K562 (cell line): ENCODE measurements at regions not wholly inside any gene's neighbourhood (a gene's known extent, or its start where the extent isn't known, plus 50 kb on each side); places are given as distances from the start of the nearest gene placed in this dataset.

ENCODE experiments used
- ATAC-seq: fragments of 200-7000 bp; cut with Tn5 transposase; 3 replicates; pipeline ENCODE4 v1.9.1; 2020; ENCODE audit warnings: moderate library complexity
- BruUV-seq: library from RNA; stranded (reverse); fragments of 400-500 nt; replicated peaks from 2 replicates; lab custom pipeline; 2021; lab: Mats Ljungman, UMichigan
- CTCF ChIA-PET: fragments of 300-600 bp; formaldehyde crosslinking; extraction: SDS; loops from one replicate; lab custom pipeline; 2021; ENCODE audit warnings: low intra/inter-chr PET ratio; lab: Yijun Ruan, JAX
- POLR2A ChIA-PET: fragments of 300-600, 350-650 bp; sonication (Branson Sonifier 250); formaldehyde crosslinking; extraction: SDS; loops from one replicate; lab custom pipeline; 2021; ENCODE audit warnings: antibody characterized with exemption, inconsistent platforms; lab: Yijun Ruan, JAX
- DNase-seq, 4 experiments: peaks; one replicate each; pipeline versions ENCODE4 v3.0.0 to v3.0.0-alpha.2; 2011 to 2018; ENCODE audit warnings: low spot score in 3 of 4, mixed read lengths in 3 of 4; ENCODE audit errors: extremely low read depth in 1 of 4
- FAIRE-seq: peaks from 2 replicates; lab custom pipeline; 2011; peaks lifted over from hg19 to GRCh38; lab: Jason Lieb, UNC
- H2AFZ ChIP-seq: 2 replicates; pipeline ENCODE4 v1.6.0; 2011; ENCODE audit warnings: low read depth, low read length, control low read depth, inconsistent platforms
- H3K27ac ChIP-seq: fragments of 200-600 bp; 3 replicates; pipeline ENCODE4 v1.8.0; 2011; ENCODE audit warnings: low read depth, mild to moderate bottlenecking, control low read depth, inconsistent platforms, low read length, moderate library complexity, mixed read lengths; ENCODE audit errors: extremely low read depth
- H3K27me3 ChIP-seq, 2 experiments: fragments of 300-600 bp in 1 of 2; 2 replicates in 1 of 2; 3 replicates in 1 of 2; pipeline versions ENCODE4 v1.6.0 to v1.8.0; 2011; ENCODE audit warnings: inconsistent platforms in 2 of 2, low read length in 2 of 2, mild to moderate bottlenecking in 1 of 2, mixed read lengths in 1 of 2, moderate library complexity in 1 of 2; ENCODE audit not compliant: control insufficient read depth in 2 of 2, insufficient read depth in 2 of 2
- H3K36me3 ChIP-seq: fragments of 300-600 bp; 3 replicates; pipeline ENCODE4 v1.8.0; 2011; ENCODE audit warnings: mild to moderate bottlenecking, low read length, inconsistent platforms; ENCODE audit not compliant: control insufficient read depth, insufficient read depth
- H3K4me1 ChIP-seq, 2 experiments: fragments of 200-600 bp in 1 of 2; replicated peaks in 1 of 2; 2 replicates in 1 of 2; 3 replicates in 1 of 2; pipeline versions ENCODE4 v1.5.1 to v1.8.0; 2011; ENCODE audit warnings: inconsistent platforms in 2 of 2, low read length in 2 of 2, mild to moderate bottlenecking in 1 of 2, mixed read lengths in 1 of 2, moderate library complexity in 1 of 2; ENCODE audit not compliant: control insufficient read depth in 2 of 2, insufficient read depth in 2 of 2
- H3K4me2 ChIP-seq: 2 replicates; pipeline ENCODE4 v1.6.1; 2011; ENCODE audit warnings: low read length, control low read depth, inconsistent platforms, mixed read lengths; ENCODE audit not compliant: insufficient read depth
- H3K4me3 ChIP-seq: fragments of 200-600 bp; sonication (generic), shearing (Covaris generic); 2 replicates; pipeline ENCODE4 v1.5.1; 2016; ENCODE audit warnings: control low read depth, inconsistent platforms
- H3K79me2 ChIP-seq: fragments of 200-600 bp; 3 replicates; pipeline ENCODE4 v1.8.0; 2011; ENCODE audit warnings: low read length, inconsistent platforms; ENCODE audit not compliant: control insufficient read depth, insufficient read depth
- H3K9ac ChIP-seq, 2 experiments: 2 replicates each; pipeline versions ENCODE4 v1.6.0 to v1.6.1; 2011; ENCODE audit warnings: low read depth in 2 of 2, low read length in 2 of 2, control low read depth in 1 of 2, inconsistent platforms in 1 of 2, mild to moderate bottlenecking in 1 of 2, mixed read lengths in 1 of 2; ENCODE audit not compliant: insufficient read depth in 1 of 2
- H3K9me1 ChIP-seq: one replicate; pipeline ENCODE4 v1.6.0; 2011; ENCODE audit warnings: inconsistent platforms, mild to moderate bottlenecking, low read length, moderate library complexity; ENCODE audit not compliant: control insufficient read depth, insufficient read depth
- H3K9me3 ChIP-seq: replicated peaks from 2 replicates; pipeline ENCODE4 v1.5.1; 2011; ENCODE audit warnings: low read depth, low read length, inconsistent platforms; ENCODE audit not compliant: control insufficient read depth, insufficient read depth
- H4K20me1 ChIP-seq: replicated peaks from 2 replicates; pipeline ENCODE4 v1.6.1; 2011; ENCODE audit warnings: low read length, inconsistent platforms, mixed read lengths; ENCODE audit not compliant: control insufficient read depth, insufficient read depth
- COPS2 ChIP-seq: fragments of 450-650 bp; conservative IDR thresholded peaks from 2 replicates; pipeline ENCODE4 v1.6.1; 2016; ENCODE audit warnings: mild to moderate bottlenecking, moderate library complexity
- ETV5 ChIP-seq: sonication (generic); formaldehyde crosslinking; IDR thresholded peaks from 2 replicates; pipeline ENCODE4 v1.4.0; 2020; ENCODE audit warnings: low read depth, mild to moderate bottlenecking, missing genetic modification reagents
- FOXA3 ChIP-seq, 2 experiments: fragments of 450-650 bp in 1 of 2; sonication (generic) in 1 of 2; formaldehyde crosslinking; IDR thresholded peaks in 1 of 2; conservative IDR thresholded peaks in 1 of 2; 2 replicates each; pipeline versions ENCODE4 v1.4.0 to v1.8.0; 2020 to 2022; ENCODE audit warnings: mild to moderate bottlenecking in 2 of 2, missing genetic modification reagents in 1 of 2
- FOXM1 ChIP-seq, 2 experiments: fragments of 450-650 bp in 1 of 2; sonication (generic) in 1 of 2; formaldehyde crosslinking in 1 of 2; IDR thresholded peaks; 2 replicates each; pipeline versions ENCODE4 v1.6.1 to v1.9.0; 2017 to 2022; ENCODE audit warnings: low read depth in 2 of 2, mild to moderate bottlenecking in 2 of 2, missing genetic modification reagents in 1 of 2, moderate library complexity in 1 of 2
- MYC ChIP-seq, 2 experiments: fragments of 250-450 bp in 1 of 2; sonication (Bioruptor Pico) in 1 of 2; IDR thresholded peaks; 2 replicates each; pipeline versions ENCODE4 v1.5.1 to v1.6.1; 2012 to 2021; ENCODE audit warnings: low read depth in 2 of 2, borderline replicate concordance in 1 of 2, improper control_type of control experiment in 1 of 2, low read length in 1 of 2, mild to moderate bottlenecking in 1 of 2, moderate library complexity in 1 of 2
- NFYB ChIP-seq: IDR thresholded peaks from 2 replicates; pipeline ENCODE4 v1.6.1; 2011; ENCODE audit warnings: mild to moderate bottlenecking, moderate library complexity; ENCODE audit not compliant: insufficient read length; ENCODE audit errors: extremely low read depth
- PRDM10 ChIP-seq: fragments of 450-650 bp; IDR thresholded peaks from 2 replicates; pipeline ENCODE4 v1.6.1; 2018; ENCODE audit not compliant: partially characterized antibody
- RBM34 ChIP-seq: fragments of 200-400 bp; formaldehyde crosslinking; IDR thresholded peaks from 2 replicates; pipeline ENCODE4 v1.6.1; 2018; ENCODE audit warnings: low read length, borderline replicate concordance; ENCODE audit not compliant: insufficient read depth
- SAFB ChIP-seq: fragments of 200-400 bp; formaldehyde crosslinking; IDR thresholded peaks from 2 replicates; pipeline ENCODE4 v1.6.1; 2017; ENCODE audit warnings: low read depth, low read length, borderline replicate concordance
- TEAD2 ChIP-seq: fragments of 450-650 bp; IDR thresholded peaks from 2 replicates; pipeline ENCODE4 v1.6.1; 2016; ENCODE audit warnings: missing genetic modification characterization, control low read depth, missing compliant biosample characterization
- ZNF311 ChIP-seq: fragments of 250-450 bp; sonication (Bioruptor Pico); IDR thresholded peaks from 2 replicates; pipeline ENCODE4 v1.4.0; 2020; ENCODE audit warnings: mild to moderate bottlenecking, moderate library complexity
- ZNF398 ChIP-seq: fragments of 250-450 bp; sonication (Bioruptor Pico); IDR thresholded peaks from 2 replicates; pipeline ENCODE4 v1.8.0; 2021; ENCODE audit warnings: moderate library complexity, mild to moderate bottlenecking, inconsistent platforms
- ZNF584 ChIP-seq: fragments of 200-800 bp; sonication (Bioruptor generic); IDR thresholded peaks from 2 replicates; pipeline ENCODE4 v1.6.1; 2016; ENCODE audit warnings: low read depth, mild to moderate bottlenecking, missing genetic modification characterization, missing compliant biosample characterization
- WGBS: fragments of 100-300 bp; shearing (Covaris generic); methylation state at CpG from one replicate; pipeline ENCODE4 v1.1.6; 2016; ENCODE audit warnings: low coverage, mixed read lengths; ENCODE audit not compliant: insufficient coverage; ENCODE audit errors: missing lambda C conversion rate; 5-methylcytosine and 5-hydroxymethylcytosine counted together
- in situ Hi-C: fragments of 300-500 bp; cut with MboI; formaldehyde crosslinking; loops from 4 replicates; pipeline ENCODE4 v1.15.0; 2018; ENCODE audit warnings: inconsistent platforms, mixed read lengths
- intact Hi-C: fragments of 100-400 bp; cut with micrococcal nuclease; formaldehyde crosslinking; loops from 2 replicates; pipeline ENCODE4 v1.14.2; 2022
- TF ChIP-seq, protein P1 (sequence below): sonication (generic); formaldehyde crosslinking; IDR thresholded peaks from 2 replicates; pipeline ENCODE4 v1.8.1; 2023; ENCODE audit warnings: mild to moderate bottlenecking, missing genetic modification reagents

GRCh38 chr13:63393112-63393511, 1977.5 kb upstream of the PCDH20 start:
- intact Hi-C loops (no loop called here), in situ Hi-C loops (no loop called here)
- FAIRE-seq (no peak), DNase-seq (no peak), ATAC-seq (no peak)
- Histone ChIP-seq H3K4me2 (no peak overlapping the region), H3K9me1 (no peaks in the 10 kb centered on the region), H3K79me2 (no peaks in the 10 kb centered on the region), H3K36me3 (no peaks in the 10 kb centered on the region), H4K20me1 (no peaks in the 10 kb centered on the region), H2AFZ (no peak overlapping the region), H3K27ac (no peak overlapping the region), H3K27me3 (no peaks in the 10 kb centered on the region), H3K4me3 (no peak overlapping the region), H3K9ac (no peak overlapping the region), H3K4me1 (no peaks in the 10 kb centered on the region), H3K9me3 (no peaks in the 10 kb centered on the region)
- no TSS peak for BruUV-seq
- WGBS, result 6% methylated on average over 3 of the region's 3 CpGs
- ChIA-PET POLR2A (no interaction called here), CTCF (no interaction called here)
- no peak for TF ChIP-seq PRDM10
- no peak for TF ChIP-seq NFYB
- TF ChIP-seq TEAD2 (tag), result no peak
- TF ChIP-seq, protein P1, sequence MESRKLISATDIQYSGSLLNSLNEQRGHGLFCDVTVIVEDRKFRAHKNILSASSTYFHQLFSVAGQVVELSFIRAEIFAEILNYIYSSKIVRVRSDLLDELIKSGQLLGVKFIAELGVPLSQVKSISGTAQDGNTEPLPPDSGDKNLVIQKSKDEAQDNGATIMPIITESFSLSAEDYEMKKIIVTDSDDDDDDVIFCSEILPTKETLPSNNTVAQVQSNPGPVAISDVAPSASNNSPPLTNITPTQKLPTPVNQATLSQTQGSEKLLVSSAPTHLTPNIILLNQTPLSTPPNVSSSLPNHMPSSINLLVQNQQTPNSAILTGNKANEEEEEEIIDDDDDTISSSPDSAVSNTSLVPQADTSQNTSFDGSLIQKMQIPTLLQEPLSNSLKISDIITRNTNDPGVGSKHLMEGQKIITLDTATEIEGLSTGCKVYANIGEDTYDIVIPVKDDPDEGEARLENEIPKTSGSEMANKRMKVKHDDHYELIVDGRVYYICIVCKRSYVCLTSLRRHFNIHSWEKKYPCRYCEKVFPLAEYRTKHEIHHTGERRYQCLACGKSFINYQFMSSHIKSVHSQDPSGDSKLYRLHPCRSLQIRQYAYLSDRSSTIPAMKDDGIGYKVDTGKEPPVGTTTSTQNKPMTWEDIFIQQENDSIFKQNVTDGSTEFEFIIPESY (CRISPR knock-in tag), result no peak
- TF ChIP-seq FOXA3 (CRISPR knock-in tag; conservative IDR thresholded peaks at IDR 0.05 in 1 of 2, IDR thresholded peaks at IDR 0.05 in 1 of 2), result no peak
- no peak for TF ChIP-seq ZNF398
- no peak for TF ChIP-seq FOXM1 (IDR thresholded peaks at IDR 0.05; ENCODE audit: low read depth)
- TF ChIP-seq FOXM1 (CRISPR knock-in tag; IDR thresholded peaks at IDR 0.05; ENCODE audit: low read depth), result no peak
- no peak for TF ChIP-seq RBM34
- no peak for TF ChIP-seq MYC (IDR thresholded peaks at IDR 0.05; ENCODE audit: low read depth, low read length)
- TF ChIP-seq MYC (CRISPR knock-in tag; IDR thresholded peaks at IDR 0.05; ENCODE audit: borderline replicate concordance, low read depth), result no peak
- TF ChIP-seq ZNF584, result no peak
- TF ChIP-seq ZNF311 (CRISPR knock-in tag), result no peak
- no peak for TF ChIP-seq ETV5 (CRISPR knock-in tag)
- no peak for TF ChIP-seq SAFB
- no peak for TF ChIP-seq COPS2
